ENCODE measurements at regions not wholly inside any gene's neighbourhood (a gene's known extent, or its start where the extent isn't known, plus 50 kb on each side); places are given as distances from the start of the nearest gene placed in this dataset.

DNA sequence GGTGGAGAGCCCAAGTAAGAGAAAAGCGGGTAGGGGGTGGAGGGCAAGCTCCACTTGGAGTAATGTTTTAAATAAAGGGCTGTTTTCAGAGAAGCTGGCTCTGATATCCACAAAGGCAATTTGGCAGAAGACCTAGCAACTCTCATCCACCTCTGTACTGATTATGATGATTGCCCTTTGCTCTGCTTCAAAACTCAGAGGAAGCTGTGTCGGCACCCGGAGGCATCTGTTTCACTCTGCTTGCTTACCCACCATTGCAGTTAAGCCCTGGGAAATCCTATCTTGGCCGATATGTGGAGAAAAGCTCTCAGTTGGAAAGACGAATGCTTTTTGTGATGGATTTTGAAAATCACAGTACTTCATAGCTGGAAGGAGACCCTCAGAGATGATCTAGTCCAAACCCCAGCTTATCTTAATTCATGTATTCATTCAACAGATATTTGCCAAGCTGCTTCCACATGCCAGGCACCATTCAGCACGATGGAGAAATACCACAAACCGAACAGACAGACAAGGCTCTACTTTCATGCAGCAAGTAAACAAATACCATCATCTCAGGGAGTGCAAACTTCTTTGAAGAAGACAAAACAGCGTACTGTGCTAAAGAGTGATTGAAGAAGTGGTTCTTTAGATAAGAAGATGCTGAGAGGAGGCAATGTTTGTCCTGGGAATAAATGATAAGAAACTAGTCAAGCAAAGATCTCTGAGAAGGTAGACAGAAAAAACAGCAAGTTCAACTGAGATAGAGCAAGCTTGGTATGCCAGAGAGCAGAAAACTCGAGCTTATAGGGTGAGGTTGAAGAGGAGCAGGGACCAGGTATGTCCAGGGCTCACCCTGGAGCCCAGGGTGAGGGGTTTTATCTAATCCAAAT is 140.4 kb upstream of the SPDL1 start:
- TF ChIP-seq ISL1 (CRISPR knock-in tag; IDR thresholded peaks at IDR 0.05): no peak
- TF ChIP-seq, protein P1, sequence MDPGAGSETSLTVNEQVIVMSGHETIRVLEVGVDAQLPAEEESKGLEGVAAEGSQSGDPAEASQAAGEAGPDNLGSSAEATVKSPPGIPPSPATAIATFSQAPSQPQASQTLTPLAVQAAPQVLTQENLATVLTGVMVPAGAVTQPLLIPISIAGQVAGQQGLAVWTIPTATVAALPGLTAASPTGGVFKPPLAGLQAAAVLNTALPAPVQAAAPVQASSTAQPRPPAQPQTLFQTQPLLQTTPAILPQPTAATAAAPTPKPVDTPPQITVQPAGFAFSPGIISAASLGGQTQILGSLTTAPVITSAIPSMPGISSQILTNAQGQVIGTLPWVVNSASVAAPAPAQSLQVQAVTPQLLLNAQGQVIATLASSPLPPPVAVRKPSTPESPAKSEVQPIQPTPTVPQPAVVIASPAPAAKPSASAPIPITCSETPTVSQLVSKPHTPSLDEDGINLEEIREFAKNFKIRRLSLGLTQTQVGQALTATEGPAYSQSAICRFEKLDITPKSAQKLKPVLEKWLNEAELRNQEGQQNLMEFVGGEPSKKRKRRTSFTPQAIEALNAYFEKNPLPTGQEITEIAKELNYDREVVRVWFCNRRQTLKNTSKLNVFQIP (CRISPR knock-in tag; IDR thresholded peaks at IDR 0.05; ENCODE audit: borderline replicate concordance, low read depth): no peak
- no peak for TF ChIP-seq ZFP3 (CRISPR knock-in tag; IDR thresholded peaks at IDR 0.05)
- TF ChIP-seq, protein P2, sequence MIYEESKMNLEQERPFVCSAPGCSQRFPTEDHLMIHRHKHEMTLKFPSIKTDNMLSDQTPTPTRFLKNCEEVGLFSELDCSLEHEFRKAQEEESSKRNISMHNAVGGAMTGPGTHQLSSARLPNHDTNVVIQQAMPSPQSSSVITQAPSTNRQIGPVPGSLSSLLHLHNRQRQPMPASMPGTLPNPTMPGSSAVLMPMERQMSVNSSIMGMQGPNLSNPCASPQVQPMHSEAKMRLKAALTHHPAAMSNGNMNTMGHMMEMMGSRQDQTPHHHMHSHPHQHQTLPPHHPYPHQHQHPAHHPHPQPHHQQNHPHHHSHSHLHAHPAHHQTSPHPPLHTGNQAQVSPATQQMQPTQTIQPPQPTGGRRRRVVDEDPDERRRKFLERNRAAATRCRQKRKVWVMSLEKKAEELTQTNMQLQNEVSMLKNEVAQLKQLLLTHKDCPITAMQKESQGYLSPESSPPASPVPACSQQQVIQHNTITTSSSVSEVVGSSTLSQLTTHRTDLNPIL (CRISPR knock-in tag; IDR thresholded peaks at IDR 0.05; ENCODE audit: low read depth): no peak
- TF ChIP-seq ARNTL (CRISPR knock-in tag; IDR thresholded peaks at IDR 0.05; ENCODE audit: borderline replicate concordance, low read depth): no peak
- TF ChIP-seq ZFP30 (CRISPR knock-in tag; IDR thresholded peaks at IDR 0.05): no peak
- no peak for TF ChIP-seq ZNF8 (CRISPR knock-in tag; IDR thresholded peaks at IDR 0.05)
- no peak for TF ChIP-seq GLIS3 (CRISPR knock-in tag; IDR thresholded peaks at IDR 0.05)
- TF ChIP-seq ZNF565 (CRISPR knock-in tag; conservative IDR thresholded peaks at IDR 0.05; ENCODE audit: low read depth): no peak
- TF ChIP-seq RARB (CRISPR knock-in tag; IDR thresholded peaks at IDR 0.05): no peak
- no peak for TF ChIP-seq ZC3H10 (CRISPR knock-in tag; IDR thresholded peaks at IDR 0.05)
- TF ChIP-seq PPARA (CRISPR knock-in tag; IDR thresholded peaks at IDR 0.05; ENCODE audit: borderline replicate concordance): no peak
- TF ChIP-seq ZNF70 (CRISPR knock-in tag; IDR thresholded peaks at IDR 0.05): no peak
- TF ChIP-seq ESRRG (CRISPR knock-in tag; IDR thresholded peaks at IDR 0.05): no peak
- TF ChIP-seq, protein P3, sequence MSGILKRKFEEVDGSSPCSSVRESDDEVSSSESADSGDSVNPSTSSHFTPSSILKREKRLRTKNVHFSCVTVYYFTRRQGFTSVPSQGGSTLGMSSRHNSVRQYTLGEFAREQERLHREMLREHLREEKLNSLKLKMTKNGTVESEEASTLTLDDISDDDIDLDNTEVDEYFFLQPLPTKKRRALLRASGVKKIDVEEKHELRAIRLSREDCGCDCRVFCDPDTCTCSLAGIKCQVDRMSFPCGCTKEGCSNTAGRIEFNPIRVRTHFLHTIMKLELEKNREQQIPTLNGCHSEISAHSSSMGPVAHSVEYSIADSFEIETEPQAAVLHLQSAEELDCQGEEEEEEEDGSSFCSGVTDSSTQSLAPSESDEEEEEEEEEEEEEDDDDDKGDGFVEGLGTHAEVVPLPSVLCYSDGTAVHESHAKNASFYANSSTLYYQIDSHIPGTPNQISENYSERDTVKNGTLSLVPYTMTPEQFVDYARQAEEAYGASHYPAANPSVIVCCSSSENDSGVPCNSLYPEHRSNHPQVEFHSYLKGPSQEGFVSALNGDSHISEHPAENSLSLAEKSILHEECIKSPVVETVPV (CRISPR knock-in tag; IDR thresholded peaks at IDR 0.05): no peak
- no peak for TF ChIP-seq TCF4 (CRISPR knock-in tag; IDR thresholded peaks at IDR 0.05; ENCODE audit: borderline replicate concordance)
- no peak for TF ChIP-seq CSDC2 (CRISPR knock-in tag; IDR thresholded peaks at IDR 0.05)
- no peak for ATAC-seq

GRCh38 chr5:169442403-169442874 is 141.1 kb upstream of the SPDL1 start:
- TF ChIP-seq ZFP30 (CRISPR knock-in tag; IDR thresholded peaks at IDR 0.05) (no peak), TOX (CRISPR knock-in tag; IDR thresholded peaks at IDR 0.05; ENCODE audit: borderline replicate concordance) (no peak), ZC3H10 (CRISPR knock-in tag; IDR thresholded peaks at IDR 0.05) (no peak), ZNF8 (CRISPR knock-in tag; IDR thresholded peaks at IDR 0.05) (no peak), ARNTL (CRISPR knock-in tag; IDR thresholded peaks at IDR 0.05; ENCODE audit: borderline replicate concordance, low read depth) (no peak), SNAI2 (CRISPR knock-in tag; IDR thresholded peaks at IDR 0.05) (no peak), PPARA (CRISPR knock-in tag; IDR thresholded peaks at IDR 0.05; ENCODE audit: borderline replicate concordance) (no peak), TCF4 (CRISPR knock-in tag; IDR thresholded peaks at IDR 0.05; ENCODE audit: borderline replicate concordance) (no peak), OSR1 (CRISPR knock-in tag; IDR thresholded peaks at IDR 0.05) (no peak), CSDC2 (CRISPR knock-in tag; IDR thresholded peaks at IDR 0.05) (no peak), ESRRG (CRISPR knock-in tag; IDR thresholded peaks at IDR 0.05) (no peak), BACH2 (CRISPR knock-in tag; IDR thresholded peaks at IDR 0.05; ENCODE audit: borderline replicate concordance) (no peak), GLIS3 (CRISPR knock-in tag; IDR thresholded peaks at IDR 0.05) (no peak), ZNF565 (CRISPR knock-in tag; conservative IDR thresholded peaks at IDR 0.05; ENCODE audit: low read depth) (no peak), ZNF70 (CRISPR knock-in tag; IDR thresholded peaks at IDR 0.05) (no peak)
- TF ChIP-seq, protein P2 (CRISPR knock-in tag; IDR thresholded peaks at IDR 0.05; ENCODE audit: low read depth): no peak
- TF ChIP-seq, protein P4, sequence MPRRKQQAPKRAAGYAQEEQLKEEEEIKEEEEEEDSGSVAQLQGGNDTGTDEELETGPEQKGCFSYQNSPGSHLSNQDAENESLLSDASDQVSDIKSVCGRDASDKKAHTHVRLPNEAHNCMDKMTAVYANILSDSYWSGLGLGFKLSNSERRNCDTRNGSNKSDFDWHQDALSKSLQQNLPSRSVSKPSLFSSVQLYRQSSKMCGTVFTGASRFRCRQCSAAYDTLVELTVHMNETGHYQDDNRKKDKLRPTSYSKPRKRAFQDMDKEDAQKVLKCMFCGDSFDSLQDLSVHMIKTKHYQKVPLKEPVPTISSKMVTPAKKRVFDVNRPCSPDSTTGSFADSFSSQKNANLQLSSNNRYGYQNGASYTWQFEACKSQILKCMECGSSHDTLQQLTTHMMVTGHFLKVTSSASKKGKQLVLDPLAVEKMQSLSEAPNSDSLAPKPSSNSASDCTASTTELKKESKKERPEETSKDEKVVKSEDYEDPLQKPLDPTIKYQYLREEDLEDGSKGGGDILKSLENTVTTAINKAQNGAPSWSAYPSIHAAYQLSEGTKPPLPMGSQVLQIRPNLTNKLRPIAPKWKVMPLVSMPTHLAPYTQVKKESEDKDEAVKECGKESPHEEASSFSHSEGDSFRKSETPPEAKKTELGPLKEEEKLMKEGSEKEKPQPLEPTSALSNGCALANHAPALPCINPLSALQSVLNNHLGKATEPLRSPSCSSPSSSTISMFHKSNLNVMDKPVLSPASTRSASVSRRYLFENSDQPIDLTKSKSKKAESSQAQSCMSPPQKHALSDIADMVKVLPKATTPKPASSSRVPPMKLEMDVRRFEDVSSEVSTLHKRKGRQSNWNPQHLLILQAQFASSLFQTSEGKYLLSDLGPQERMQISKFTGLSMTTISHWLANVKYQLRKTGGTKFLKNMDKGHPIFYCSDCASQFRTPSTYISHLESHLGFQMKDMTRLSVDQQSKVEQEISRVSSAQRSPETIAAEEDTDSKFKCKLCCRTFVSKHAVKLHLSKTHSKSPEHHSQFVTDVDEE (CRISPR knock-in tag; IDR thresholded peaks at IDR 0.05): no peak
- TF ChIP-seq, protein P5, sequence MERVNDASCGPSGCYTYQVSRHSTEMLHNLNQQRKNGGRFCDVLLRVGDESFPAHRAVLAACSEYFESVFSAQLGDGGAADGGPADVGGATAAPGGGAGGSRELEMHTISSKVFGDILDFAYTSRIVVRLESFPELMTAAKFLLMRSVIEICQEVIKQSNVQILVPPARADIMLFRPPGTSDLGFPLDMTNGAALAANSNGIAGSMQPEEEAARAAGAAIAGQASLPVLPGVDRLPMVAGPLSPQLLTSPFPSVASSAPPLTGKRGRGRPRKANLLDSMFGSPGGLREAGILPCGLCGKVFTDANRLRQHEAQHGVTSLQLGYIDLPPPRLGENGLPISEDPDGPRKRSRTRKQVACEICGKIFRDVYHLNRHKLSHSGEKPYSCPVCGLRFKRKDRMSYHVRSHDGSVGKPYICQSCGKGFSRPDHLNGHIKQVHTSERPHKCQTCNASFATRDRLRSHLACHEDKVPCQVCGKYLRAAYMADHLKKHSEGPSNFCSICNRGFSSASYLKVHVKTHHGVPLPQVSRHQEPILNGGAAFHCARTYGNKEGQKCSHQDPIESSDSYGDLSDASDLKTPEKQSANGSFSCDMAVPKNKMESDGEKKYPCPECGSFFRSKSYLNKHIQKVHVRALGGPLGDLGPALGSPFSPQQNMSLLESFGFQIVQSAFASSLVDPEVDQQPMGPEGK (CRISPR knock-in tag; IDR thresholded peaks at IDR 0.05; ENCODE audit: borderline replicate concordance): no peak

More at GRCh38 chr5:169442403-169442874, 141.1 kb upstream of the SPDL1 start:
- peak; percentile 74 for ATAC-seq
